GM19351 (cell line): ENCODE measurements at regions not wholly inside any gene's neighbourhood (a gene's known extent, or its start where the extent isn't known, plus 50 kb on each side); places are given as distances from the start of the nearest gene placed in this dataset.

Experiments
- ATAC-seq: cut with Tn5 transposase; IDR thresholded peaks from one replicate; pipeline ENCODE4 v1.9.1; 2021; ENCODE audit warnings: mild to moderate bottlenecking, moderate library complexity; ENCODE audit not compliant: unreplicated experiment

GRCh38 chr13:76715075-76715474 lies 171.1 kb downstream of the KCTD12 start:
- no peak for ATAC-seq

DNA sequence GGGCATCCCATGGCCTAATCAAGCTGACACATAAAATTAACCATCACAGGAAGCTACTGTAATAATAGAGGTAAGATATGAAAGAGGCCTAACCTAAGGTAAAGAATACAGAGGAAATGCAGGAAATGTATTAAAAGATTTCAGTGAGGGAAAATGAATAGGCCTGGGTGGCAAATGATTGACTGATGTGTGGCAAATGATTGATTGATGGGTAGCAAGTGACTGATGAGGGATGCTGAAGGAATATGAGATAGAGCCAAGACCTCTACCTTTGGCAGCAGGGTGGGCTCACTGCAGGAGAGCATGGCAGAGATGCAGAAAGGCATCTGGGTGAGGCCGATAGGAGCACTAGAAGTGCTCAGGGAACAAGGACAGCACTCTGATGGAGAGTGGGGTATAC lies 172.9 kb downstream of the KCTD12 start:
- ATAC-seq = no peak

DNA sequence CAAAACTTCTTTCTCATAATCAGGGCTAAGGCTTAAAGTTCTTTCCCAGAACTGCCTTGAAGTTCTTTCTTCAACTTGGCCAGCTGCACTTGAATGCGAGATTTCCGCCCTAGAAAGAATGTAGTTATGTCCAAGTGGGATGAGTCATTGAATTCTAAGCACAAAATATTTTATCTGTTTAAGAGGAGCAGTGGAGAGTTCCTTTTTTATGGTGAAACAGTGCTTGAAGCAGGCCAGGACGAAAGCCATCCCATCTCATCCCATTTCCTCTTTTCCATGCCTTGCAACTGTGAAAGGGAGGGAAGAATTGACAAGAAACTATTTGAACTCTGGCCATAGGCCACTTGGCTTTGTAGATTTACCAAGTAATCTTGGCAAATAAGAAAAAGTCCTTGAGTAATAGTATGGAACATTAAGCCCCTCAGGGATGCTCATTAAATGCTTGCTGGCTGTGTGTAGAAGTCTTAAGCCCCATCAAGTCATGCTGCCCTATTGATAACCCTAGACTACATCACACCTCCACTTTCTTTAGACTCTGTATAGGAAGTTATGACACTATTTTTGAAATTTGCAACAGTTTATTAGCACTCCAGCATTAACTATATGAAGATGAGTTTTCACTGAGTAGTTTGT lies 174.5 kb downstream of the KCTD12 start:
- no peak for ATAC-seq

DNA sequence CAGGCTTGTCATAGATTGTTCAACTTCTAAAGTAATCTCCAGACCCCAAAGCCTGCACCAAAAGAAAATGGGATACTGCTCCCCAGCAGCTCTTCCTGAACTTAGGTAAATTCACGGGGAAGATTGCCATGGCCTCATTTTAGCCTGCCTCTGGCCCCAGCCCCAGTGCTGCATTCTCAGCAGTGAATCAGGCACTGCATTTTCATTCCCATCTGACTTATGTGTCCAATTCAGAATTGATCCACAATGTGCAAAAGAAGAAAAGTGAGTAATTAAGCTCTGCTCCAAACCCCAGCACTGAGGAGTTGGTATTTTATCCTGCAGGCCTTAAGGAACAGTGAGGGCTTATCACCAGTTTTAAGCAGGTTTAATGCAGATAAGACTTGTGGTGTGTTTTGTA lies 176.4 kb downstream of the KCTD12 start:
- no peak for ATAC-seq

DNA sequence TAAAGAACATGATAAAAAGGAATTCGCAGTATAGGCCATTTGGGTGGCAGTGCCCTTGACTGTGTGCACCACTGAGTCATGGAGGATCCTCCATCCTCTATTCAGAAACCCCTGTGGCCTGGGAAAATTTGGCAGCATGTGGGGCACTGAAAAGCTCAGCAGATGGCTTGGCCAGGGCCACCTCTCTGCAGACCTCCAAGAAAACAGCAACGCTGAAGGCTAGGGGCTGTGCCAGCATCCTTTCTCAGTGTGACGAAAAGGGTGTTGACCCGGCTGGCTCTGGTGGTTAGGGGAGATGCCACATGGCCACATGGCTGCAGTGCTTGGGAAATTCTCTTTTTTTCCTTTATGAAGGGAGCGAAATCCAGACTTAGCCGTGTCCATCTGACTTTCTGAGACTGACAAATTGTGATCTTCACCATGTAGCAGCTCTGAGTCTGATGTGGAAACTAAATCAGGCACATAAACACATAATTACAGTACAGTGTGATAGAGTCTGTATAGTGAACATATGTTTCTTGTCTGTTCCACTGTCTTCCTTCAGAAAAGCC lies 178.0 kb downstream of the KCTD12 start:
- no peak for ATAC-seq

DNA sequence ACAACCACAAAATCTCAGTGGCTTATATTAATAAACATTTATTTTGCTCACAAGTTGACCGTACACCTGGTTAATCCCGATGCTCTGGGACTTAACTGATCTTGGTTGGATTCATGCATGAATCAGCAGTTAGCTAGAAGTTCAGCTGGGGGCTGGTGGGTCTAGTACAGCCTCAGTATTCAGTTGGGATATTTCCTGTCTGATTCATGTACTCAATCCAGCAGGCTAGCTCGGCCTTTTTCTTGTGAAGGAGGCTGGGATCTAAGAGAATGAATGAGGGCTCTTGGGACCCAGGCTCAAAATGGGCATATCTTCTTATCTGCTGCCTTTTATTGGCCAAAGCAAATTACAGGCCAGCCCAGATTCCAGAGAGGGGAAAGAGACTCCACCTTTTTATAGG lies 178.8 kb downstream of the KCTD12 start:
- ATAC-seq = no peak

GRCh38 chr13:76703621-76704288 lies 182.4 kb downstream of the KCTD12 start:
- ATAC-seq = no peak

- ATAC-seq = no peak
Measured at GRCh38 chr13:76703216-76703615, 183.0 kb downstream of the KCTD12 start.

DNA sequence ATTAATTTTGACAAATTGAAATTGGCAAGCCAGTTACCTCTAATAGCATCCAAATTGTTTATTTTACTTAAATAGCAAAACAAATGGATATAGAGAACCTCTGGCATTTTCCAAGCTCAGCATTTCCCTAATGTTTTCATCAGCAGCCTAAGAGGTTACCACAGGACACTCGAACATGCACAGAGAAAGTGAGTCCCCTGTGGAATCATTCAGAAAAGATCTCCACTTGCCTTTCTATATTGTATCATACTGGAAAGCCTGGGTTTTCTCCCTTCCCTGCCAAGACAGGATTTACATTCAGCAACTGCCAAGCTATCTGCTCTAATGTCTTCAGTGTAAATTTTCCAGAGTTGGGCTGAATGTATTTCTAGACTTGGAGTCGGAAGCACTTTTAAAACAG lies 188.9 kb downstream of the KCTD12 start:
- ATAC-seq = no peak

GRCh38 chr13:76696370-76696769 lies 189.8 kb downstream of the KCTD12 start:
- ATAC-seq = no peak

DNA sequence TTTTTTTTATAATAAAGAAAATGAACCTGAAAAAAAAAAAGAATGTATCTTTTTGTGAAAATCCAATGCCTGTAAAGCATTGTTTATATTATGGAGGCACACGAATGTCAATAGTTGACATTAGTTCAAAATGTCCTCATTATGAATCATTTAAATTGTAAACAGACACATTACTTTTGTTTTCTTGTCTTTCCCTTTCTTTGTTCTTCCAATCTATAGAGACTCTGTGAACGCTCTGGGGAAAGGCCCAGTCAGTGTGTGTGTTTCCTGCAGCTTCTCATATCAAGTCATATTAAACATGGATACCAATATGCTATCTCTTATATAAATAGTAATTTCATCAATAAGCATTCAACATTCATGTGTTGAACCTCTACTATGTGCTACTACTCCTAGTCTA lies 193.1 kb downstream of the KCTD12 start:
- ATAC-seq = no peak

DNA sequence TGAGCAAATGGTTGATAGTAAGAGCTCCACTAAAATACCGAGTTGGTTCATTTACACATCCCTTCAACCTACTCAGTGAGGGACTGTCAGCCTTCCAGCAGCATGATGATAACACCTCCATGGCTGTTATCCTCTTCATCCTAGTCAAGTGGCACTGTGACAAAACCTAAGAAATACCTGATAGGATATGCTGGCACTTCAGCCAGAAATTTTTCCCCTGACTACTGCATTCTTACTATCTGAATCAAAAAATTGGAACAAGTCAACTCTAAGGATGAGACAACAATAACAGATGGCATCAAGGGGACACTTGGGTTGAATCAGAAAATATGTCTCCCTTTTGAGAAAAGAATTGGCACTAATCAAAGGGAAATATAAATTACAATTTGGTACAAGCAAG lies 193.9 kb downstream of the KCTD12 start:
- ATAC-seq = no peak

- ATAC-seq = no peak
Measured at GRCh38 chr13:76690611-76691010, 195.6 kb downstream of the KCTD12 start.

- no peak for ATAC-seq
Measured at GRCh38 chr13:76687467-76687866, 198.7 kb downstream of the KCTD12 start.

GRCh38 chr13:76685938-76686337 lies 200.3 kb downstream of the KCTD12 start:
- ATAC-seq = no peak

GRCh38 chr13:76684336-76684735 lies 201.9 kb downstream of the KCTD12 start:
- ATAC-seq = no peak

- no peak for ATAC-seq
Measured at GRCh38 chr13:76683854-76684253, 202.4 kb downstream of the KCTD12 start.

DNA sequence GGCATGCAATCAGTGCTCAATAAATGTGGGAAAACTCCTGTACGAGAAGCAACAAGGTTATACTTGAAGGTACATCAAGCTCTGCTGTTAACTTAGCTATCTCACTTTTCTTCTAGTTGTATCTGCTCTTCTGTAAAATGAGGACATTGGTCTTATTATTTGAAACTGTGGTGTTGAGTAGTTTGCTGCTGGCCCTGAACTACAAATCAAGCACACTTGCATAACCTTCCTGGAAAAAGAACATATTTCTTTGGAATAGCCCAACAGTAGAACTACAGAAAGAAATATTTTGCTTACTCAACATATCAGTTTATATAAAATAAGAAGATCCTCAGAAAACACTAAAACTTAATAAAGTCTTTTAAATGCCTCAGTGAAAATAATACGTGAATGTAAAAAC lies 203.0 kb downstream of the KCTD12 start:
- ATAC-seq = no peak

DNA sequence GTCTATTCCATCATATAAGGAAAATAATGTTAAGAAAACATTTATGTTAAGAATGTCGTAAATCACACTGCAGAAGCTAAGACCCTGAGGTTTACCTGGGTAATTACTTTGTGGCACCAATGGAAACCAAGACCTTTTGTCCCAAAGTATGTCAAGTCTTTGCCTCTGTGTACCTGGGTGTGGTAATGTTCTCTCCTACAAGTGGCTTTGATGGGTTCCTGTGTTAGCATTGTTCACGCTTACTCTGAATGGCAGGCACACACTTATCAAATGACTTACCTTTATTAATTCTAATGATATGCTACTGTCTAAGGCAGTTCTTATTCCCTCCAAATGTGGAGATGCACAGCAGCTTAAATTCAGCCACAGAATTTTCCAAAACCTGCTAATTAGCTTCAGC lies 206.1 kb downstream of the KCTD12 start:
- no peak for ATAC-seq

GRCh38 chr13:76677043-76677442 lies 209.2 kb downstream of the KCTD12 start:
- no peak for ATAC-seq

- no peak for ATAC-seq
Measured at GRCh38 chr13:76672420-76672819, 213.8 kb downstream of the KCTD12 start.

- no peak for ATAC-seq
Measured at GRCh38 chr13:76668716-76669115, 217.5 kb downstream of the KCTD12 start.

- no peak for ATAC-seq
Measured at GRCh38 chr13:76668141-76668540, 218.1 kb downstream of the KCTD12 start.
